ENCODE measurements at regions not wholly inside any gene's neighbourhood (a gene's known extent, or its start where the extent isn't known, plus 50 kb on each side); places are given as distances from the start of the nearest gene placed in this dataset.

- TF ChIP-seq CTCF (IDR thresholded peaks at IDR 0.05), result no peak
Observed at GRCh38 chr11:116148056-116148455, 624.7 kb downstream of the BUD13 start.

- TF ChIP-seq CTCF (IDR thresholded peaks at IDR 0.05), result no peak
Observed at GRCh38 chr11:116145187-116145865, 627.5 kb downstream of the BUD13 start.

GRCh38 chr11:116144387-116144958, 628.3 kb downstream of the BUD13 start:
- no peak for TF ChIP-seq CTCF (IDR thresholded peaks at IDR 0.05)

- no peak for TF ChIP-seq CTCF (IDR thresholded peaks at IDR 0.05)
Observed at GRCh38 chr11:116138280-116138679, 634.1 kb upstream of the CADM1 start.

GRCh38 chr11:116137753-116138152, 633.5 kb upstream of the CADM1 start:
- no peak for TF ChIP-seq CTCF (IDR thresholded peaks at IDR 0.05)

- no peak for TF ChIP-seq CTCF (IDR thresholded peaks at IDR 0.05)
Observed at GRCh38 chr11:116136987-116137674, 632.9 kb upstream of the CADM1 start.

- TF ChIP-seq CTCF (IDR thresholded peaks at IDR 0.05), result no peak
Observed at GRCh38 chr11:116135891-116136290, 631.7 kb upstream of the CADM1 start.

All from LNCAP (cell line).